ENCODE measurements at regions not wholly inside any gene's neighbourhood (a gene's known extent, or its start where the extent isn't known, plus 50 kb on each side); places are given as distances from the start of the nearest gene placed in this dataset.
A peak's percentile ranks its signal among the peaks of the same experiment; 100 is the strongest.
"Not testable (repeated sequence)": the region's sequence is repeated elsewhere in the genome, so short reads cannot be mapped to it uniquely, and the experiment has no call there.

DNA sequence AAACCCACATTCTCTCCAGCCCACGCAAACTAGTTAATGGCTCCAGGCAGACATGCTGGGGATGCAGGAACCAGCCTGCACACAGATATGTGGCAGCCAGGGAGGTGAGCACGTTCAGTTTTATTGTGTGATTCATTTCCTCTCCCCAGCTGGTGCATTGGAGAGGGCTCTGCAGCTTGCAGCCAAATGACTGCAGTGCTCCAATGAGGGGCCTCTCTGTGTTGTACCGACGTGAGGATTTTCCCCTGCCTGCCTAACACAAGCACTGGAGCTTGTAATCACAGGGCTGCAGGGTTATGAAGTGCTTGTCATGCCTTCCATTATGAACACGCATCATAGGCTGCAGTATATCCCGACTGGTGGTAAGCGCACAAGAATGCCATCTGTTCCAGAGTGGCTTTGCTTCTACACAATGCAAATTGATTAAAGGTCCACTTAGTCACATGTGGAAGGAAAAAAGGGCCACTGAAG is 92.3 kb upstream of the THUMPD2 start:
- no peak for DNase-seq

DNA sequence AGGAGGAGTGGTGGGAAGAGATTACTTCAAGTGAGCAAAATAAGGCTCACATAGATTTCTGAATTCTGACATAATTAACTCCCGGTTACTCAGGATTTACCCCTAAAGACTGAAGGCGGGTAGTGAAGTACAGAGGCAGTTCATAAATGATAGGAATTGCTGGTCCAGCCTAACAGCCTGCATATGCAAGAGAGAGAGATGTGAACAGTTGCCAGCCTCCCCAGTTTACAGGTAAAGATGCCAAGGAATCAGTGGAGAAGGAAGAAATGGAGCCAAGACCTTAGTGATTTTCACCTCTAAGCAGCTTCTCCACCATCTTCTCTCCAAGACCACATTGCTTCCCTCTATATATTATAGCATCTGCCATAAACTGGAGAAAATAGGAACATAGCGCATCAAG is 91.8 kb upstream of the THUMPD2 start:
- no peak for DNase-seq

DNA sequence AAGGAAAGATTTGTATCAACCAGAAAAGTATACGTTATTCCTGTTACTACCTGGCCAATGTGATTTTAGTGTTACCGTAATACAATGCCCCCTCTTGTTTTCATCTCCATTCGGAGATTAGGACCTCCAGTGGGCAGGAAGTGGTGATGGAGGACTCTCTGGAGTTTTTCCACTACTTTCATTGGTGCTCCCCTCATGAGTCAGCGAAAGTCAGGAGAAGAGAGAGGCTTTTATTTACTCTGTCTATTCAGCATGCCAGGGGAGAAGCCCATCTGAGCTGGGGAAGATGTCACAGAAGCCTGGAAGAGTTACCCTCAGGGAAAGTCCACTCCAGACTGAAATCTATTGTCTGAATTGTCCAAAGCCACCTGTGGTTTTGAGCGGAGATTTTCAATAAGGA is 88.2 kb upstream of the THUMPD2 start:
- no peak for DNase-seq

DNA sequence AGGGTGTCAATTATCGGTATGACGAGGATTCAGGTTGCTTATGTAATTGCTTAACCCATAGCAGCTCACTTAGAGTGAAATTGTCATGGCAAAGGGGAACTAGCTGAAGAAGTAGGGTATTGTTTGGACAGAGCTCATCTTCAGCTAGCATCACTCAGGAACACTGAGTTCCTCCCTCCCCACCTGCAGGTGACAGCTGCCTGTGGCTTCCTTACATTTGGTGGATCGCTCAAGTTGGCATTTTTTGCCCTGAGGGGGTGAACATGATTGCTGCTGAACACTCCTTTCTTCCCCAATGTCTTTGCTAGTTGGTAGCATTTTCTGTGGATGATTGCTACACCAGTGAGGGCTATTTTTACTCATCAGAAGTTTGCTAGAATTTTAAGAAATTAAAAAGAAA is 86.7 kb upstream of the THUMPD2 start:
- no peak for DNase-seq

DNA sequence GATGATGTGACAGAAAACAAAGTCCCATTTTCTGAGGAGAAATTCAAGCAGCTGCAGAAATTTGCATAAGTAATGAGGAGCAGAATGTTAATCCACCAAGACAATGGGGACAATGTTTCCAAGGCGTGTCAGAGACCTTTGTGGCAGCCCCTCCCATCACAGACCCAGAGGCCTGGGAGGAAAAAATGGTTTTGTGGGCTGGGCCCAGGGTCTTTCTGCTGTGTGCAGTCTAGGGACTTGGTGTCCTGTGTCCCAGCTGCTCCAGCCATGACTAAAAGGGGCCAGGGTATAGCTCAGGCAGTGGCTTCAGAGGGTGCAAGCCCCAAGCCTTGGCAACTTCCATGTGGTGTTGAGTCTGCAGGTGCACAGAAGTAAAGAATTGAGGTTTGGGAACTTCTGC is 84.6 kb upstream of the THUMPD2 start:
- not testable (repeated sequence) for DNase-seq

DNA sequence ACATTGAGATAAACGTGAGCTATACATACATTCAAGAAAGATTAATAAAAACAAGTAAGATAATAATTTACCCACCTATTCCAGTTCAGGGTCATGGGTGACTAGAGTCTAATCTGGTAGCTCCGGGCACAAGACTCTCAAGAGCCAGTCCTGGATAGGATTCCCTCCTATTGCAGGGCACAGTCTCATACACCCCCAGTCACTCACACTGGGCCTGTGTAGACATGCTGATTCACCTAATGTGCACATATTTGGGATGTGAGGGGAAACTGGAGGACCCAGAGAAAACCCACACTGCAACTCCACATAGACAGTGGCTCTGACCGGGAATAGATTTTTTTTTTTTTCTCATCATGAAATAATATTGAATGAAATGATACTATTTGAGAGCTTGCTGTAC is 81.5 kb upstream of the THUMPD2 start:
- no peak for DNase-seq

DNA sequence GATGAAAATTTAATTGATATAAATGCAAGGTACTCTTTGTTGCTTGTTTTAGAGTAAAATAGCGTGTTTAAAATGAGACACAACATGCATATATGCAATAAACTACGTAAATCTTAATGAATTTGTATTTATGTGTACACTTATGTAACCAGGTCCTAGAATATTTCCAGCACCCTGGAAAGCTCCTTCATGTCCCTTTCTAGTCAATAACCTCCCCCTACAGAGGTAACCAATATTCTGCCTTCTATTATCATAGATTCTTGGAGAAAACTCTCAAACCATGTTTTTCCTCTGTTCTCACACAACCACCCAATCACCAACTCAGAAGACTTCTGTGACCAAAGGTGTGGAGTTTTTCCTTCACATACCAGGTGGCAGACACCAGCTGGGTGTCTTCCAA is 79.6 kb upstream of the THUMPD2 start:
- DNase-seq: no peak

DNA sequence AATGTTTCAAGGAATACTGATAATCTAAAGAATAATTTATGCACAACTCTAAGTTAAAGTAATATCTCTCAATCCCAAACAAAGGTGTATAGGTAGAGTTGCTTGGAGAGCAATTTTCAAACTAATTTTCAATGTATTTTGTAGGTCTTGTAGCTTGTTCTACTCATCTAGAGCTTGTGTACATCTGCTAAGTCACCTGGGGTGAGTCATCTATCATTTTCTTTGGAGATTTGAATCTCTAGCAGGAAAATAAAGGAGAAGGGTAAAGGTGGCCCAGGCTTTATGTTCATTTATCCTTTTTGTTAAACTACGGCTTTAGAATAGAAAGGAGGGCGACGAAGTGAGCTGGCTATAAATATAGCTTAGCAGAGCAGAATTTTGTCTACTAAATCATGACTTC is 76.8 kb upstream of the THUMPD2 start:
- no peak for DNase-seq

DNA sequence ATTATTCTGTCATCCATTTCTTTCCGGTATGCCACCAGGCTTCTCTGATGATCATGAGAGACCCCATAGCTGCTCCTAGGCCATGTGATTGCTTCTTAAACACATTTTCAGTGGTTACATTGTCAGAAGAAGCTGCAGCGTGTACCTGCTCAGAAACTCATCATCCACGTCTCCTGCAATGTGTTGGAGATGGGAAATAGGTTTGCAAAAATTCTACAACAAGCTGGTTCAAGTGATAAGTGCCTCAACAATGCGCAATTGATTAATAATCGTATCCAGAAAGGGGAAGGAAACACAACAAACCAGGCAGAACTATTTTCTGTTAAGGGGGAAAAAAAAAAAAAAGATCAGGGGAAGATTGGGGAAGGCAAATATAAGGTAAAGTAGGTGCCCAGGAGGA is 75.7 kb upstream of the THUMPD2 start:
- no peak for DNase-seq

DNA sequence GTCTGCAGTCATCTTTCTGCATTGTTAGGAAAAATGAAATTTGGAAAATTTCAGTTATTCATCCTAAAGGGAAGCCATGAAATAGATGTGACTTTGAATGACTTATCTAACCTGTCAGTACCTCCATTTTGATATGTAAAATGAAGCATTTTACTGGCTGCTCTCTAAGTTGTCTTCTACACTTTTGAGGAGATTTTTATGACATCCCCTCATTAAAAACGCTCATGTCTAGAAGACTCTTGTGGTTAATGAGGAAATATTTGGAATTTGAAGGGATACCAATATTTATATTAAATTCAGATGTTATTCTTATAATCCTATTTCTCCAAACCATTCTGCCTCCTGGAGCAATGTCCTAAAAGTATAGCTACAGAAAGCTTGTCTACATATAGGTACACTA is 73.8 kb upstream of the THUMPD2 start:
- no peak for DNase-seq

DNA sequence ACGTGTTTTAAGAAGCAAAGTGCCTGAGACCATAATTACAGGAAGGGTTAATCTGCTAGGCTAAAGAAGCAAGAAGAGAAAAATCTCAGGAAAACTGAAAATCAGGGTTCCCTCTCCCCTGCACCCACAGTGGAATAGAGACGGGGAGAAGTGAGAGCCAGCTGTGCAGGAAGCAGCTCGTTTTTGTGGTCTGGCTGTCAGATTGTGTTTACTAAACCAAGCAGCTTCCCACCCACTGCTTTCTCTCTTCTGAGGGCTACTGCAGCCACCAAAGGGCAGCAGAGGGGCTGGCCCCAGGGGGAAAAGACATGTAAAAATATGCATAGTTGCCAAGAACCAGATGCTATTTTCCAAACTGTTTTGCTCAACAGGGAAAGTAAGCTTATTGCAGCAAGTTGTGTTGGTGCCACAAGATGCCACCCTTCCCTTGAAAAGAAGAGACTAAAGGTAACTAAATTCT is 72.6 kb upstream of the THUMPD2 start:
- DNase-seq: no peak

DNA sequence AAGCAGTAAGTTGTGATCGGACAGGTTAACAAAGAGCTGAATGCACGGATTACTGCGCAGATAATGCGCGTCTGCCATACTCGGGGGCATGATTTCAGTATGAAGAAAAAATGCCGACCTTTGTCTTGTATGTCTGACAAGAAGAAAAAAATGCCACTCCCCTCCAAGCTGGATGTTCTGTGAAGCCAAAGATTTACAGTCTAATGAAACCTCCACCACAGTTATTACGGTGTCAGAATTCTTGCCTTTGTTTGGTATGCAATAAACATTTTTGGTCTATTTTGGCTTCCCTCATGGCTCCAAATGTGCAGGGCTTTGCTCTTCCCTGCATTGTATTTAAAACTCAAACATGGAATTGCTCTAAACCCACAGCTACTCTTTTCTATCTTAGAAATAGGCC is 72.2 kb upstream of the THUMPD2 start:
- DNase-seq: no peak

DNA sequence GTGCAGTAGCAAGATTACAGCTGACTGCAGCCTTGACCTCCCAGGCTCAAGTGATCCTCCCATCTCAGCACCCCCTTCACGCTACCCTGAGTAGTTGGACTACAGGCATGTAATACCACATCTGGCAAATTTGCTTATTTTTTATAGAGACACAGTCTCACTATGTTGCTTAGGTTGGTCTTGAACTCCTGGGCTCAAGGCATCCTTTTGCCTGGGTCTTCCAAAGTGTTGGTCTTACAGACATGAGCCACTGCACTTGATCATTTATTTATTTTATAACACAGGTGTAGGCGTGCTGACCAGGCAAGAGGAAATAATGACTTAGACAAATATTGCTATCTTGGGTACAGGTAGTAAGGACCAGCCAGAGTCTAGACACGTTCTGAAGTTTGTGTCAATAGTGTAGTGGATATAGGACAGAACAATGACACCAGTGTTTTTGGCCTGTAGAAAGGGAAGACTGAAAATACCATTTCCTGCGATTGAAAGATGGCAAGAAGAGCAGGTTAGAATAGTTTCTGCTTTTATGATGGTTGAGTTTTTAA is 71.0 kb upstream of the THUMPD2 start:
- no peak for DNase-seq

DNA sequence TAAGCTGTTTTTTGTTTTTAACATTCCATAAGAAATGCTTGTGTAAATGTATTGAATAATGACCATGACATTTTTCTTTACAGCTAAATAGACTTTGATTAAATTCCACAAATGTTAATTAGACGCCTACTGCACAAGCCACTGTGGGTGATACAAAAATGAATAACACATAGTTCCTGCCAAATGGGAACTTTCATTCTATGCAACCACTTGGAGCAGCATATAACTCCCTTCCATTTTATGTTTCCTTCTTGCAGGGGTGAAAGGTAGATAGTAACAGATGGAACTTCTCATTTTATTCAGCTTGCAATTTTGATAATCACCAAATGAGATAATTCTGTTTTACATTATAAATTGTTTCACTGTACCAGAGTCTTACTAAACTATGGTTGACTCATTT is 70.0 kb upstream of the THUMPD2 start:
- DNase-seq: no peak

DNA sequence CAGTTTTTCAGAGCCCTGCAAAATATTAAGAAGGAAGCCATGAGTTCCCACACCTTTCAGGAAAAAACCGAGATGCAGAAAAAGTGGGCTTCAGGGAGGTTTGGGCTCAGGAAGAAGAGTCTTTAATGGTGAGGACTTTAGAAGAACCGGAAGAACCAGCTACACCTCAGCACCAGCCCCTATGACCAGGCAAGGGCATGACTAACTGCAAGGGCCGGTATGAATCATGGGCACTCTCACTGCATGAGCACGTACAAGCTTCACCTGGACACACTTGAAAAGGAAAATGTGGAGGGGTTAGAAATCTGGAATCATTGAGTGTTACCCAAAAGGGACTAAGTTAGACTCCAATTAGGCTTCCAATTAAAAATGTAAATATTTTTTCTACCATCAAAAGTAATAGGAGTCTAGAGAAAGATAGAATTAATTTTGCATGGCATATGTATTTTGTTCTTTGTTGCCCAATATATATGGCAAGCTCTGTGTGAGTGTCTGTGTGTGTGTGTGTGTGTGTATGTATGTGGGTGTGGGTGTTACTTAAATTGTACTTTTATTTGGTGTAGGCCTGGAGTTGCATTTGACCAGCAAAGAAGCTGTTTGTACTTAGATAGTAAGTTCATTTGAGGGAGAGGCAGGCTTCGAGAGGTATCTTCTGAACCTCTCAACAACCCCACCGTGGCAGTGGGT is 66.5 kb upstream of the THUMPD2 start:
- DNase-seq: no peak

DNA sequence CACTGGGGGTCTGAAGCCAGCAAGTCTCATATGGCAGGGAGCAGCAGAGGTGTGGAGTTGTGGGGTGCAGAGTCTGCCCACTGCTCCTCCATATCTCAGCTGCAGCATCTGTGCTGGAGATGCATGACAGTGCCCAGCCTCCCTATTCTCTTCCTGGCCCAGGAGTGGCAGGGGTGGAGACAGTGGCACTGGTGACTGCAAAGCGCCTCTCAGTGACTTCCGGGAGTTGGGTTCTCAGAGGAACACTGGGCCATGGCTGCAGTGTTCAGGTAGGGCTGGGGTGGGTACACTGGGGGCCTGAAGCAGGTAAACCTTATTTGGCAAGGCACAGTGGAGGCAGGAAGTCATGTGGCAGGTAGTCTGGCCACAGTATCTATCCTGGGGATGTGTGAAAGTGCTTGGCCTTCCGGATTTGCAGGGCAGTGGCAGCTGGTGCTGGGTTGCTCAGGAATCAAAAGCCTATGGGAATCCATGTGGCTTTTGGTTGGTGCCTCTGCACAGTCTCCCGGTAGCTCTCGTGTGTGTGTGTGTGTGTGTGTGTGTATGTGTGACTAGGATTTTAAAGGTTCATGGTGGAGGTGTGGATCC is 60.3 kb upstream of the THUMPD2 start:
- DNase-seq: no peak

DNA sequence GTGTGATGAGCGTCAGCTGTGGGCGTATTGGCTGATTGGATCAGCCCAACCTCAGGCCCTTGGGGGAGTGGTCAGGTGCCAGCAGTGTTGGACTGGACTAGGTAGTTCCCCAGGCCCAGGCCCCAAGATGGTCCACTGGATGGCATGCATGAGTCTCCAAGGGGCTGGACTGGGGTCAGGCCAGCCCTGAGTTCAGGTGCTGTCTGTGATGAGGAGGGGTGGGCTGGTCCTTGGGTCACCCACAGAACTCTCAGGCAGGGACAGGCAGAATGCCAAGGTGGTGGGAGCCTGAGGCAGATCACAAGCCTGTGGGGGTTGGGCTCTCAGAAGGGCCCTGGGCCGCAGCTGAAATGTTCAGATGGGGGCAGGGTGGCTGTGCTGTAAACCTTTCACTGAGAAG is 59.5 kb upstream of the THUMPD2 start:
- DNase-seq: no peak

DNA sequence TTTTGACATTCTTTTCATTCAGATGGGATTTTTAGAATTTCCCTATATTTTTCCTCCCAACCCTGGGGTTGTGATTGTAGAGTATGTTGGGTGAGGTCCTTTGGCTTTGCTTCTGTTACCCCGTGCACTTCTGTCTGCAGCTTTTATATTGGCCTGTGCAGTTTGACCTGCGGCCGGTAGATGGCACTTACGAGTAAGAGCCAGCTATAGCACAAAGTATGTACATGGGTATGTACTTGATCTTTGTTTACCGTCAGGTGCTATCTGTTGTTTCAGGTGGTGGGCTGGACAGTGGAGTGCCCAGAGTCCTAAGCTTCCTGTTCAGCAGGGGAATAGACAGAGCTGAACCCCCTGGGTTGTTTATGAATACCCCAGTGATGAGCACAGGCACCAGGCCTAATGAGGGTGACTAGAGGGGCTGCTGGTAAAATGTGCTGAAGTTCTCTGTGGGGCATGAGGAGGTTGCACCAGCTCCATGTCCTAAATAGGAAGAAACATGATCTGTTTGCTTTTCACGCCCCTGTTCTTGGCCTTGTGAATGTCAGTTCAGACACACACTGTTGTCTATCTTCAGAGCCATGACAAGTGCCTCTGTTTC is 58.9 kb upstream of the THUMPD2 start:
- peak; percentile 18 for DNase-seq

DNA sequence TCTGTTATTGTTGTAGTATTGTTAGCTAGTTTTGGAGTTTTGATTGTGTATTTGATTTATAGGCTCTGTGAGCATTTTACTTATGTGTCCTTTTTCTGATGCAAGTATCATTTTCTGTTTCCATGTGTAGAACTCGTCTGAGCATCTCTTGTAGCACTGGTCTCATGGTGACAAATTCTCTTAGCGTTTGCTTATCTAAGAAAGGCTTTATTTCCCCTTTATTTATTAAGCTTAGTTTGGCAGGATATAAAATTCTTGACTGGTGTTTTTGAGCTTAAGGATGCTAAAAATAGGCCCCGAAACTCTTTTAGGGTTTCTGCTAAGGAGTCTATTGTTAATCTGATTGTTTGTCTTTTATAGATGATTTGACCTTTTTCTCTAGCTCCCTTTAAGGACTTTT is 57.6 kb upstream of the THUMPD2 start:
- DNase-seq: no peak

DNA sequence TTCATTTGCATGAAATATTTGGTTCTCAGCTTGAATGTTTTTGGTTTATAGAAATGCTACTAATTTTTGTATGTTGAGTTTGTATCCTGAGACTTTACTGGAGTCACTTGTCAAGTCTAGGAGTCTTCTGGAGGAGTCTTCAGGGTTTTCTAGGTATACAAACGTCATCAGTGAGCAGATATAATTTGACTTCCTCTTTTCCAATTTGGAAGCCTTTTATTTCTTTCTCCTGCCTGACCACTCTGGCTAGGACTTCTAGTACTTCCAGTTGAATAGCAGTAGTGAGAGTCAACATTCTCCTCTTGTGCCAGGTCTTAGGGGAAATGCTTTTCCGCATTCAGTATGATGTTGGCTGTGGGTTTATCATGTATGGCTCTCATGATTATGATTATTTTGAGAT is 55.4 kb upstream of the THUMPD2 start:
- DNase-seq: no peak

DNA sequence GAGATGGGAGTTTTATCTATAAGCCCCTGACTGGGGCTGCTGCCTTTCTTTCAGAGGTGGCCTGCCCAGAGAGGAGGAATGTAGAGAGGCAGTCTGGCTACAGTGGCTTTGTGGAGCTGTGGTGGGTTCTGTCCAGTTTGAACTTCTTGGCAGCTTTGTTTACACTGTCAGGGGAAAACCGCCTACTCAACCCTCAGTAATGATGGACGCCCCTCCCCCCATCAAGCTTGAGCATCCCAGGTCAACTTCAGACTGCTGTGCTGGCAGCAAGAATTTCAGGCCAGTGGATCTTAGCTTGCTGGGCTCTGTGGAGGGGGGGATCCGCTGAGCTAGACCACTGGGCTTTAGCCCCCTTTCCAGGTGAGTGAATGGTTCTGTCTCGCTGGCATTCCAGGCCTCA is 51.6 kb upstream of the THUMPD2 start:
- DNase-seq: not testable (repeated sequence)
